HG02642 (cell line): ENCODE measurements at regions not wholly inside any gene's neighbourhood (a gene's known extent, or its start where the extent isn't known, plus 50 kb on each side); places are given as distances from the start of the nearest gene placed in this dataset.
"Not testable (repeated sequence)": the region's sequence is repeated elsewhere in the genome, so short reads cannot be mapped to it uniquely, and the experiment has no call there.

Experiments used
- ATAC-seq: cut with Tn5 transposase; IDR thresholded peaks from one replicate; pipeline ENCODE4 v1.9.1; 2021; ENCODE audit warnings: mild to moderate bottlenecking; ENCODE audit not compliant: unreplicated experiment, poor library complexity

GRCh38 chr2:187079901-187080300 is 230.9 kb upstream of the ZSWIM2 start:
- no peak for ATAC-seq

GRCh38 chr2:187078297-187078696 is 229.3 kb upstream of the ZSWIM2 start:
- ATAC-seq, result no peak

DNA sequence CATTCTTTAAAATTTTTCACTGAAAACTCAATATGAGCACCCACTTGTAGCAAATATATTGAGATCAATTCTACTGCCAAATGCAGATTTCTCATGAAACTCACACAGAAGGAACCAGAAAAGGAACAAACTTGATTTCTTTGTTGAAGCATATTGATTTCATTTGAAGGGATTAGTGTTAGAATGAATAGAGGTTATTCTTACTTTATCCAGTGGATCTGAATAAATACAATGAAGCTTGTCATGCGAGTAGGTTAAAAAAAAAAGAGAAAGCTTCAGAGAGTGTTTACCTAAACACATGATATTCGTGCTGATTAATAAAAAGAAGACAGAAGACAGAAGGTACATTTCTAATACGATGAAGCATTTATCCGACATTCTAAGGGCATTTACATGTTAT is 226.7 kb upstream of the ZSWIM2 start:
- ATAC-seq, result no peak

DNA sequence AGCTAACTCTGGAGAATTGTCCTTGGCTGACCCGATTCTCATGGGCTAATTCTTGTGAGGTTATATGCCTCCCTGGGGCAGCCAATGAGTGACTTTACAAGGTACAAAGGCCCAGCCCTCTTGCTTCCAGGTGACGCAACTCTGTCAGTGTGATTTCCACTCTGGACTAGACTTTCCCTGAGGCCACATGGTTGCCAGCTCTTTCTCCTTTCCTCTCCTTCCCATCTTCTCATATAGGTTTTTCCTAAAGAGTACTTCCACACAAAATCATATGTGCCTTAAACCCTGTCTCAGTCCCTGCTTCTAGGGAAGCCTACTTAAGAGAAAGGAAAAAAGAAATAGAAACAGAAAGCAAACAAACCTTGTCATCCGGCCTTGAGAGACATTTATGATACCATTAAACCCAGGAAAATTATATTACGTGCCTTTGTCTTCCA is 226.2 kb upstream of the ZSWIM2 start:
- ATAC-seq, result no peak

GRCh38 chr2:187058198-187058597 is 209.2 kb upstream of the ZSWIM2 start:
- ATAC-seq, result no peak

- no peak for ATAC-seq
Measured at GRCh38 chr2:187057466-187057865, 208.5 kb upstream of the ZSWIM2 start.

DNA sequence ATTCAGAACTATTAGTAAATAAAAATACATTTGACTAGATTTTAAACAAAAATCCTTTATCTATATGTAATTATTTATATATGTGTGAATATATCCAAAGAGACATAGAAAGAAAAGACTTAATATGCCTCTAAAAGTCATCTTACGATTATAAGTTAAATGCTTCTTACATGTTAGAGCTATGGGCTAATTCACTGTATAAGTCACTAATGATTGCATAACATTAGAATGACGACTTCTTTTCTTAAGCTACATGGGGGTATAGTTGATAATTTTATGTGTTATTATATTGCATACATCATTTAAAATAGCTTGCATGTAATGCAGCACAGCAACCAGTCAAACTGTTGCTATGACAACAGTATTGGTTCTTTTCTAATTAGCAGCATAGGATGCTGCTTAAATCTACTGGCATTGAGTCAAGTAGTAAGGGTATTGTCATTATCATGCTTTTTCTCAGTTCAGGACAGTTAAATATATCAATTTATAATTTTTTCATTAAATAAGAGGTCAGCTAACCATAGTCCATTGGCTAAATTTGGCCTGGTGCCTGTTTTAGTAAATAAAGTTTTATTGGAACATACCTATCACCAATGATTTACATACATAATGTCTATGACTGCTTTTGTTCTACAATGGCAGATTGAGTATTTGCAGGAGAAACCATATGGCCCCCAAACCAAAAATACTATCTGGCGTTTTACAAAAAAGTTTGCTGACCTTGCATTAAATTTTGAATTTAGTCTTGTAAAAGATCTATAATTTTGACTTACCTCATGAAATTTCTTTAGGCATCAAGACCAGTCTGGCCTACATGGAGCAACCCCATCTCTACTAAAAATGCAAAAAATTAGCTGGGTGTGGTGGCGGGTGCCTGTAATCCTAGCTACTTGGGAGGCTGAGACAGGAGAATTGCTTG is 207.7 kb upstream of the ZSWIM2 start:
- no peak for ATAC-seq

- ATAC-seq, result no peak
Measured at GRCh38 chr2:187055463-187055862, 206.5 kb upstream of the ZSWIM2 start.

- ATAC-seq, result peak; percentile 37
Measured at GRCh38 chr2:187054501-187055319, 205.7 kb upstream of the ZSWIM2 start.

GRCh38 chr2:187051350-187051749 is 202.4 kb upstream of the ZSWIM2 start:
- ATAC-seq, result peak; percentile 83

DNA sequence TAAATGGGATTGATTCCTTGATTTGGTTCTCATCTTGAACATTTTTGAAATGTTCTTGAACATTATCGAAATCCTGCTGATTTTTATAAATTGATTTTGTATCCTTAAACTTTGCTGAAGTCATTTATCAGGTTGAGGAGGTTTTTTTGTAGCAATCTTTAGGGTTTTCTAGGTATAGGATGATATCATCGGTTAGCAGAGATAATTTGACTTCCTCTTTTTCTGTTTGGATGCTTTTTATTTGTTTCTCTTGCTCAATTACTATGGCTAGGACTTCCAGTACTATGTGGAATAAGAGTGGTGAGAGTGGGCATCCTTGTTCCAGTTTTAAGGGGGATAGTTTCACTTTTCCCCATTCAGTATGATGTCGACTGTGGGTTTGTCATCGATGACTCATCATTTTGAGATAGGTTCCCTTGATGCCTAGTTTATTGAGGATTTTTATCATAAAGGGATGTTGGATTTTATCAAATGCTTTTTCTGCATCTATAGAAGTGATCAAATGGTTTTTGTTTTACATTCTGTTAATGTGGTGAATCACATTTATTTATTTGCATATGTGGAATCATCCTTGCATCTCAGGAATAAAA is 201.5 kb upstream of the ZSWIM2 start:
- ATAC-seq, result no peak

DNA sequence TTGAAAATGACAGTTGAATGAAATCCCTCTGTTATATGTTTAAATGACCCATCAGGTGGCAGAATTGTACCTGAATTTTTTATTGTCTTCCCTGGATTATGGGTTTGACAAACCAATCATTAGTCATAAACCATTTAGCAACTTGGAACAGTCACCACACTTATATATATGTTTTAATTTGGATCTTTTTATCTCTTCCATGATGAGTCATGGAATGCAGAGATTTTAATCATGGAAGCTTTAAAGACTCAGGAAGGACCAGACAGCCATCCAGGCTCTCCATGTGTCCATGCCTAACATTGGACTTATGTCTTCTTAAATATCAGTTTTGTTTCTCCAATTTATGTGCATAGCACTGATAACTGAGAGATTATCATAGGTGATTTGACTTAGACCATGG is 188.3 kb upstream of the ZSWIM2 start:
- ATAC-seq, result no peak

DNA sequence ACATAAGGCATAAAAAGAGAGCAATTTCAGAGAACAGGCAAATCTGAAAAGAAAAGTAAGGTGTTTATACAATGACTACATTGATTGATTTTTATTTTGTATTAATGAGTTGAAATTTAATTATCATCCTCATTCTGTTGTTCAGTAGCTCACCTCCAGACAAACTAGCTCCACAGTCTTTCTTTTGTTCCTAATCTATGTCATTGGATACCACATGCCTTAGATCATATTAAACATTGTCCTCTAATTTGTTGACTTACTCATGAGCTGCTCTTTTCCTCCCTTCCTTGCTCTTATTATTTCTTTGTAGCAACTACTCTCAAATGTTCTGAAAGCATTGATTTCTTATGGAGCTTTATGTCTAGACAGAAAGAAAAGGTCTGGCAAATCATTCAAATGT is 185.5 kb upstream of the ZSWIM2 start:
- no peak for ATAC-seq

DNA sequence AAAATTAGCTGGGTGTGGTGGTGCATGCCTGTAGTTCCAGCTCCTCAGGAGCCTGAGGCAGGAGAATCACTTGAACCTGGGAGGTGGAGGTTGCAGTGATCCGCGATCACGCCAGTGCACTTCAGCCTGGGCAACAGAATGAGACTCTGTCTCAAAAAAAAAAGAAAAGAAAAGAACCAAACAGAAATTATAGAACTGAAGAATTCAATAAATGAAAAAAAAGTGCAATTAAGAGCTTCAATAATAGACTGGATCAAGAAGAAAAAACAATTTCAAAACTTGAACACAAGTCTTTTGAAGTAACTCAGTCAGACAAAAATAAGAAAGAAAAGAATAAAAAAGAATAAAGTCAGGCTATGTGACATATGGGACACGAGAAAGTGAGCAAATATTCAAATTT is 175.8 kb upstream of the ZSWIM2 start:
- ATAC-seq, result no peak

- not testable (repeated sequence) for ATAC-seq
Measured at GRCh38 chr2:187023996-187024395, 175.0 kb upstream of the ZSWIM2 start.

DNA sequence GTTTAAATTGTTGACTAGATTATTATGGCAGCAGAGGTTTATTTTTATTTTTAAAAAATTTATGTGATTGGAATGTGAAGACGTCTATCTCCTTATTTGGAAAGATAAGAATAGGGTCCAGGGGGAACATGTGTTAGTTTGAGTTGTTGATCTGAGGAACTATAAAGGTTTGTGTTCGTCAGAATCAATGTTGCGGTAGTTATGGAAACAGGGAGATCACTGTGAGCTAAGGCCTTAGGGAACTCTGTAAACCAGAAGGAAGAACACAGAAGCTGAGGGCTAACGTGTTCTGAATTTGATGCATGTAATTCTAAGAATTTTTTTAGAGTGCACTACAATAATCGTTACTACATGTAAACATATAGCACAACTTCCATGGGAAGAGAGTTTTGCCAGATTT is 168.5 kb upstream of the ZSWIM2 start:
- ATAC-seq, result no peak

DNA sequence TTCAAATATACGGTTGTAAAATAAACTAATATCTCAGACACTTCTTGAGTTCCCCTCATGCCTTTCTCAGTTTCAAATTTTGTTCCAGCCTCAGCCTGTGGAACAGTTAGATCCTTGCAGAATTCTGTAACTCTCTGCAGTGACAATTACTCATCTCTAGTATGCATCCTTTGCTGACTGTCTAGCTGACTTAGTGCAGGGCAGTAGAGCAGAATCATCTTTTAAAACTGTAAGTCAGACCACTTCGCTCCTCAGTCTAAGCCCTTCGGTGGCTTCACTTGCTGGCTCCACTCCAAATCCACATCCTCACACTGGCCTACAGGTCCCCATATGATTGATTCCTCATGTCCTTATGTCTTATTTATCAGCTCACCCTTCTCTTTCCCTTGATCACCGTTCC is 164.1 kb upstream of the ZSWIM2 start:
- ATAC-seq, result no peak

- no peak for ATAC-seq
Measured at GRCh38 chr2:187011206-187011832, 162.3 kb upstream of the ZSWIM2 start.

GRCh38 chr2:187009483-187010239 is 160.7 kb upstream of the ZSWIM2 start:
- no peak for ATAC-seq

- no peak for ATAC-seq
Measured at GRCh38 chr2:187008111-187008510, 159.1 kb upstream of the ZSWIM2 start.
